ENCODE measurements at regions not wholly inside any gene's neighbourhood (a gene's known extent, or its start where the extent isn't known, plus 50 kb on each side); places are given as distances from the start of the nearest gene placed in this dataset.

- H3K9me3 ChIP-seq = no peaks in the 10 kb centered on the region
- no peak overlapping the region for H3K4me3 ChIP-seq
- H3K36me3 ChIP-seq = no peaks in the 10 kb centered on the region
- no peak for DNase-seq
- TF ChIP-seq CTCF (IDR thresholded peaks at IDR 0.05) = no peak
- H3K27me3 ChIP-seq = peaks cover 0 to 3% (median 0%) of the 10 kb centered on the region in 7 donors
- no peak overlapping the region for H3K27ac ChIP-seq
- H3K4me1 ChIP-seq = peaks cover 0 to 13% (median 0%) of the 10 kb centered on the region in 9 donors
- WGBS, 2 donors = 57 to 62% methylated on average over 4 of the region's 4 CpGs
- ATAC-seq = no peak
- intact Hi-C loops (cut with DNase I) = no loop called here
These were observed 91.6 kb downstream of the THNSL2 start for GRCh38 chr2:88261725-88262124.

- TF ChIP-seq CTCF (IDR thresholded peaks at IDR 0.05) = no peak
- Histone ChIP-seq H3K36me3 (no peaks in the 10 kb centered on the region), H3K4me3 (no peak overlapping the region), H3K4me1 (peaks cover 0 to 11% (median 0%) of the 10 kb centered on the region in 9 donors), H3K9me3 (no peaks in the 10 kb centered on the region), H3K27ac (no peak overlapping the region), H3K27me3 (peaks cover 0 to 3% (median 0%) of the 10 kb centered on the region in 7 donors)
- DNase-seq (no peak), ATAC-seq (no peak)
- intact Hi-C loops (cut with DNase I) = no loop called here
- 48 to 62% methylated on average over 2 of the region's 2 CpGs for WGBS, 2 donors
These were observed 88.1 kb downstream of the THNSL2 start for GRCh38 chr2:88258208-88258607.

GRCh38 chr2:88254437-88255091 lies 84.4 kb downstream of the THNSL2 start:
- no peaks in the 10 kb centered on the region for H3K36me3 ChIP-seq
- intact Hi-C loops (cut with DNase I) = no loop called here
- no peak overlapping the region for H3K4me3 ChIP-seq
- H3K9me3 ChIP-seq = no peaks in the 10 kb centered on the region
- WGBS, 2 donors = 21 to 25% methylated on average over 3 of the region's 3 CpGs
- peak overlapping the region in 3 of 10 donors; percentile 43 to 65 (median 60) for H3K27ac ChIP-seq
- no peak for DNase-seq
- H3K4me1 ChIP-seq = peaks cover 0 to 11% (median 0%) of the 10 kb centered on the region in 9 donors
- H3K27me3 ChIP-seq = peaks cover 0 to 3% (median 0%) of the 10 kb centered on the region in 7 donors
- TF ChIP-seq CTCF (IDR thresholded peaks at IDR 0.05) = no peak
- peak in 6 of 8 donors; percentile 50 to 89 (median 78) for ATAC-seq

- TF ChIP-seq CTCF (IDR thresholded peaks at IDR 0.05) = no peak
- Histone ChIP-seq H3K36me3 (no peaks in the 10 kb centered on the region), H3K27ac (peak overlapping the region in 3 of 10 donors; percentile 43 to 65 (median 60)), H3K4me1 (peaks cover 0 to 11% (median 0%) of the 10 kb centered on the region in 9 donors), H3K9me3 (no peaks in the 10 kb centered on the region), H3K4me3 (no peak overlapping the region), H3K27me3 (peaks cover 0 to 3% (median 0%) of the 10 kb centered on the region in 7 donors)
- intact Hi-C loops (cut with DNase I) = no loop called here
- 73 to 78% methylated on average over 1 of the region's 1 CpG for WGBS, 2 donors
- no peak for ATAC-seq
- no peak for DNase-seq
These were observed 83.9 kb downstream of the THNSL2 start for GRCh38 chr2:88253997-88254396.

All from heart right ventricle (tissue), 16 donors.